ENCODE measurements at regions not wholly inside any gene's neighbourhood (a gene's known extent, or its start where the extent isn't known, plus 50 kb on each side); places are given as distances from the start of the nearest gene placed in this dataset.
A peak's percentile ranks its signal among the peaks of the same experiment; 100 is the strongest.

- intact Hi-C loops (cut with micrococcal nuclease; ENCODE audit: unreplicated experiment) = loop anchor here (5.0 to 10.0 kb wide), 2 partner anchors 38 to 201 kb away; no protein-coding TSS in a partner anchor
- no peaks in the 10 kb centered on the region for H3K9me3 Mint-ChIP-seq (ENCODE audit: low read depth, unreplicated experiment)
- H3K27ac Mint-ChIP-seq (ENCODE audit: unreplicated experiment) = no peak overlapping the region
- no peaks in the 10 kb centered on the region for H3K27me3 Mint-ChIP-seq (ENCODE audit: unreplicated experiment)
- H3K4me3 Mint-ChIP-seq (ENCODE audit: low read depth, unreplicated experiment) = no peak overlapping the region
- CTCF ChIA-PET = no interaction called here
- no peak for TF ChIP-seq CTCF (IDR thresholded peaks at IDR 0.05; ENCODE audit: unreplicated experiment)
- H3K4me1 Mint-ChIP-seq (ENCODE audit: low read depth, unreplicated experiment) = peaks cover 9% of the 10 kb centered on the region
- no TSS peak for BruUV-seq (replicated peaks)
- DNase-seq = no peak
- H3K36me3 Mint-ChIP-seq (ENCODE audit: insufficient read depth, unreplicated experiment) = no peaks in the 10 kb centered on the region
These were observed 237.9 kb downstream of the EDEM1 start for GRCh38 chr3:5425371-5425770.

GRCh38 chr3:5426094-5426883 lies 238.8 kb downstream of the EDEM1 start:
- no peaks in the 10 kb centered on the region for H3K36me3 Mint-ChIP-seq (ENCODE audit: insufficient read depth, unreplicated experiment)
- peaks cover 9% of the 10 kb centered on the region for H3K4me1 Mint-ChIP-seq (ENCODE audit: low read depth, unreplicated experiment)
- H3K9me3 Mint-ChIP-seq (ENCODE audit: low read depth, unreplicated experiment) = no peaks in the 10 kb centered on the region
- H3K27me3 Mint-ChIP-seq (ENCODE audit: unreplicated experiment) = no peaks in the 10 kb centered on the region
- no TSS peak for BruUV-seq (replicated peaks)
- H3K4me3 Mint-ChIP-seq (ENCODE audit: low read depth, unreplicated experiment) = no peak overlapping the region
- peak; percentile 86 for DNase-seq
- TF ChIP-seq CTCF (IDR thresholded peaks at IDR 0.05; ENCODE audit: unreplicated experiment) = peak; percentile 84
- CTCF ChIA-PET = no interaction called here
- intact Hi-C loops (cut with micrococcal nuclease; ENCODE audit: unreplicated experiment) = loop anchor here (1.0 to 10.0 kb wide), 5 partner anchors 39 to 373 kb away; no protein-coding TSS in a partner anchor
- no peak overlapping the region for H3K27ac Mint-ChIP-seq (ENCODE audit: unreplicated experiment)

- intact Hi-C loops (cut with micrococcal nuclease; ENCODE audit: unreplicated experiment) = loop anchor here (5.0 to 10.0 kb wide), 2 partner anchors 40 to 202 kb away; no protein-coding TSS in a partner anchor
These were observed 239.5 kb downstream of the EDEM1 start for GRCh38 chr3:5427021-5427420.

GRCh38 chr3:5427938-5428337 lies 240.4 kb downstream of the EDEM1 start:
- DNase-seq = no peak
- intact Hi-C loops (cut with micrococcal nuclease; ENCODE audit: unreplicated experiment) = loop anchor here (5.0 to 10.0 kb wide), 2 partner anchors 41 to 203 kb away; no protein-coding TSS in a partner anchor
- BruUV-seq (replicated peaks) = no TSS peak
- Mint-ChIP-seq H3K9me3 (ENCODE audit: low read depth, unreplicated experiment) (no peaks in the 10 kb centered on the region), H3K27ac (ENCODE audit: unreplicated experiment) (no peak overlapping the region), H3K36me3 (ENCODE audit: insufficient read depth, unreplicated experiment) (no peaks in the 10 kb centered on the region), H3K4me1 (ENCODE audit: low read depth, unreplicated experiment) (peaks cover 9% of the 10 kb centered on the region), H3K4me3 (ENCODE audit: low read depth, unreplicated experiment) (no peak overlapping the region), H3K27me3 (ENCODE audit: unreplicated experiment) (no peaks in the 10 kb centered on the region)
- CTCF ChIA-PET = no interaction called here
- TF ChIP-seq CTCF (IDR thresholded peaks at IDR 0.05; ENCODE audit: unreplicated experiment) = no peak

More at GRCh38 chr3:5427021-5427420, 239.5 kb downstream of the EDEM1 start:
- TF ChIP-seq CTCF (IDR thresholded peaks at IDR 0.05; ENCODE audit: unreplicated experiment) = no peak
- Mint-ChIP-seq H3K9me3 (ENCODE audit: low read depth, unreplicated experiment) (no peaks in the 10 kb centered on the region), H3K4me3 (ENCODE audit: low read depth, unreplicated experiment) (no peak overlapping the region), H3K36me3 (ENCODE audit: insufficient read depth, unreplicated experiment) (no peaks in the 10 kb centered on the region), H3K4me1 (ENCODE audit: low read depth, unreplicated experiment) (peaks cover 9% of the 10 kb centered on the region), H3K27ac (ENCODE audit: unreplicated experiment) (no peak overlapping the region), H3K27me3 (ENCODE audit: unreplicated experiment) (no peaks in the 10 kb centered on the region)
- DNase-seq = no peak
- no TSS peak for BruUV-seq (replicated peaks)
- CTCF ChIA-PET = no interaction called here

All from Calu3 (cell line).